ENCODE measurements at regions not wholly inside any gene's neighbourhood (a gene's known extent, or its start where the extent isn't known, plus 50 kb on each side); places are given as distances from the start of the nearest gene placed in this dataset.
"Not testable (repeated sequence)": the region's sequence is repeated elsewhere in the genome, so short reads cannot be mapped to it uniquely, and the experiment has no call there.

DNA sequence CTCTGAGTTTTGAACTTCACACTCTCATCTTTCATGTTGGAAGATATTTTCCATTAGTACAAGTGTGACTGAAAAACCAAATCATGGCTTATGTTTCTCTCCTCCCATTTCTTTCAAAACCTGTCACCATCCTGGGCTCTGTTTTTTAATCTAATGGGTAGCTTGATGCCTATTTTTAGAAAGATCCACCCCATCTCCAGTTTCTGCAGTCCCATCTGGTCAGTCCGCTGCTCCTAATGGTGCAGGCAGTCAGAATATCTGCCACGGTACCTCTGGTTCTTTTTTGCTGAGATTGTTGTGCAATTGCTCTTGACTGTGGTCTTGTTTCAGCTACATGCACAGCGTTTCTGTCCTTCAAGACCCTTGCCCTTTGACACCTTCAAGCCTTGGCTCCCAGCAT is 240.9 kb upstream of the CADM2 start:
- H3K27me3 Mint-ChIP-seq: no peaks in the 10 kb centered on the region
- H3K4me3 Mint-ChIP-seq: no peak overlapping the region
- H3K27ac Mint-ChIP-seq: no peak overlapping the region
- H3K9me3 Mint-ChIP-seq: no peaks in the 10 kb centered on the region
- no peak for DNase-seq (ENCODE audit: extremely low spot score, unreplicated experiment)
- no peaks in the 10 kb centered on the region for H3K36me3 Mint-ChIP-seq
- no peaks in the 10 kb centered on the region for H3K4me1 Mint-ChIP-seq (ENCODE audit: unreplicated experiment)
- TF ChIP-seq, protein P1, sequence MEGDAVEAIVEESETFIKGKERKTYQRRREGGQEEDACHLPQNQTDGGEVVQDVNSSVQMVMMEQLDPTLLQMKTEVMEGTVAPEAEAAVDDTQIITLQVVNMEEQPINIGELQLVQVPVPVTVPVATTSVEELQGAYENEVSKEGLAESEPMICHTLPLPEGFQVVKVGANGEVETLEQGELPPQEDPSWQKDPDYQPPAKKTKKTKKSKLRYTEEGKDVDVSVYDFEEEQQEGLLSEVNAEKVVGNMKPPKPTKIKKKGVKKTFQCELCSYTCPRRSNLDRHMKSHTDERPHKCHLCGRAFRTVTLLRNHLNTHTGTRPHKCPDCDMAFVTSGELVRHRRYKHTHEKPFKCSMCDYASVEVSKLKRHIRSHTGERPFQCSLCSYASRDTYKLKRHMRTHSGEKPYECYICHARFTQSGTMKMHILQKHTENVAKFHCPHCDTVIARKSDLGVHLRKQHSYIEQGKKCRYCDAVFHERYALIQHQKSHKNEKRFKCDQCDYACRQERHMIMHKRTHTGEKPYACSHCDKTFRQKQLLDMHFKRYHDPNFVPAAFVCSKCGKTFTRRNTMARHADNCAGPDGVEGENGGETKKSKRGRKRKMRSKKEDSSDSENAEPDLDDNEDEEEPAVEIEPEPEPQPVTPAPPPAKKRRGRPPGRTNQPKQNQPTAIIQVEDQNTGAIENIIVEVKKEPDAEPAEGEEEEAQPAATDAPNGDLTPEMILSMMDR (conservative IDR thresholded peaks at IDR 0.05): no peak

- Mint-ChIP-seq H3K27me3 (no peaks in the 10 kb centered on the region), H3K27ac (no peak overlapping the region), H3K9me3 (no peaks in the 10 kb centered on the region), H3K4me3 (no peak overlapping the region), H3K36me3 (no peaks in the 10 kb centered on the region), H3K4me1 (ENCODE audit: unreplicated experiment) (no peaks in the 10 kb centered on the region)
- DNase-seq (ENCODE audit: extremely low spot score, unreplicated experiment): no peak
- TF ChIP-seq, protein P1 (conservative IDR thresholded peaks at IDR 0.05): no peak
These were observed 233.9 kb upstream of the CADM2 start for GRCh38 chr3:84724877-84725276.

DNA sequence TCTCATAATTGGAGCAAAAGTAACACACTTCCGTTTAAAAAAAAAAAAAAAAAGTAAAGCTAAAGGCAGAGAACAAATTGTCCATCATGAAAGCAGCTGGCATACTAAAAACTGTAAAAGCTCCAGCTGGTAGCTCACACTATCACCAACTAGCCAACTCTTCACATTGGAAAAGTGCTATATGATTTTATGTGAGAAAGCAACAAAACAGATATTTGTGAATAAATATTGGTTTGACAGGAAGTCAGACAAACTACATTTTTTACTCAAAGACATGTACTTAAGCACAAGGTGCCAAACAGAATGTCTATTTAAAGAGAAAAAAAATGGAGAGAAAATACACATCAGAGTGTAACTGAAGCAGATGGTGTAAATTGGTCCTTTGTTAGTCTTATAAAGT is 231.2 kb upstream of the CADM2 start:
- no peaks in the 10 kb centered on the region for H3K27me3 Mint-ChIP-seq
- H3K9me3 Mint-ChIP-seq: no peaks in the 10 kb centered on the region
- no peak for DNase-seq (ENCODE audit: extremely low spot score, unreplicated experiment)
- H3K36me3 Mint-ChIP-seq: no peaks in the 10 kb centered on the region
- H3K27ac Mint-ChIP-seq: no peak overlapping the region
- no peaks in the 10 kb centered on the region for H3K4me1 Mint-ChIP-seq (ENCODE audit: unreplicated experiment)
- H3K4me3 Mint-ChIP-seq: no peak overlapping the region
- TF ChIP-seq, protein P1 (conservative IDR thresholded peaks at IDR 0.05): no peak

DNA sequence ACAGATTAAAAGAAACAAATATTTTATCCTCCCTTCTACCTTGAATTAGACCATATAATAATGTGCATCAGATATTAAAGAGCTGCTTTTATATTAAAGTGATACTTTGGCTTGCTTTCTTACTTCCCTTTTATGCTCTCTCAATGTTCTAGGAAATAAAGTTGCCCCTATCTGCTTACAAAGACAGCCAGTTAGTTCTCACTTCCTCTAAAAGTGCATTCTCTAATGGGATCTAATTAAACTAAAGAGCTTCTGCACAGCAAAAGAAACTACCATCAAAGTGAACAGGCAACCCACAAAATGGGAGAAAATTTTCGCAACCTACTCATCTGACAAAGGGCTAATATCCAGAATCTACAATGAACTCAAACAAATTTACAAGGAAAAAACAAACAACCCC is 224.1 kb upstream of the CADM2 start:
- H3K9me3 Mint-ChIP-seq; H3K4me1 Mint-ChIP-seq (ENCODE audit: unreplicated experiment); H3K27me3 Mint-ChIP-seq; H3K36me3 Mint-ChIP-seq; H3K4me3 Mint-ChIP-seq; DNase-seq (ENCODE audit: extremely low spot score, unreplicated experiment); H3K27ac Mint-ChIP-seq: not testable (repeated sequence)

DNA sequence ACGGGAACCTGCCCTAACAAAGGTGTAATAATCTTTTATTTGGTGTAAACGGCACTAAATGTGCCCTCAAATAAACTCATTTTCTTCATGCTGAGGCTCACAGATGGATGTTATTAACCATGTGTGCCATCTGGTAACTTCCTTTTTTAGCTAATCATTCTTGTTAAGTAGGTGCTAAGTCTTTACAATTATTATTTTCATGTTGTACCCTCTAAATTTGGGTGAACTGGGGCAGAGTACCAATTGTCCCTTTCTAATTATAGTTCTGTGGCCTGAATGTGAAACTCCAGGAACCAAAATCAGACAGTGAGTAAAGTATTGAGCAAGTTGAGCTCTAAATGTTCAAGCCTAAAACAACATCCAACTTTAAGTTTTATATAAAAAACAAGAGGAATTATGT is 220.7 kb upstream of the CADM2 start:
- Mint-ChIP-seq H3K27me3 (no peaks in the 10 kb centered on the region), H3K36me3 (no peaks in the 10 kb centered on the region), H3K4me3 (no peak overlapping the region), H3K27ac (no peak overlapping the region), H3K9me3 (no peaks in the 10 kb centered on the region), H3K4me1 (ENCODE audit: unreplicated experiment) (no peaks in the 10 kb centered on the region)
- TF ChIP-seq, protein P1 (conservative IDR thresholded peaks at IDR 0.05): no peak
- DNase-seq (ENCODE audit: extremely low spot score, unreplicated experiment): no peak

- no peak overlapping the region for H3K27ac Mint-ChIP-seq
- H3K9me3 Mint-ChIP-seq: no peaks in the 10 kb centered on the region
- TF ChIP-seq, protein P1 (conservative IDR thresholded peaks at IDR 0.05): no peak
- H3K36me3 Mint-ChIP-seq: no peaks in the 10 kb centered on the region
- H3K4me1 Mint-ChIP-seq (ENCODE audit: unreplicated experiment): no peaks in the 10 kb centered on the region
- H3K27me3 Mint-ChIP-seq: no peaks in the 10 kb centered on the region
- DNase-seq (ENCODE audit: extremely low spot score, unreplicated experiment): no peak
- H3K4me3 Mint-ChIP-seq: no peak overlapping the region
These were observed 215.8 kb upstream of the CADM2 start for GRCh38 chr3:84742915-84743425.
